ENCODE measurements at regions not wholly inside any gene's neighbourhood (a gene's known extent, or its start where the extent isn't known, plus 50 kb on each side); places are given as distances from the start of the nearest gene placed in this dataset.
A peak's percentile ranks its signal among the peaks of the same experiment; 100 is the strongest.
"Not testable (repeated sequence)": the region's sequence is repeated elsewhere in the genome, so short reads cannot be mapped to it uniquely, and the experiment has no call there.

- TF ChIP-seq POLR2A (IDR thresholded peaks at IDR 0.05; ENCODE audit: low read depth, low read length) (no peak), POLR2AphosphoS5 (IDR thresholded peaks at IDR 0.05; ENCODE audit: low read depth, low read length) (no peak), TAF1 (IDR thresholded peaks at IDR 0.05; ENCODE audit: borderline replicate concordance, low read depth, low read length) (no peak)
- DNase-seq (ENCODE audit: insufficient read length) (no peak), FAIRE-seq (no peak)
Measured at GRCh38 chr14:37864861-37865718, 269.7 kb downstream of the TTC6 start.

GRCh38 chr14:37865719-37866549, 270.5 kb downstream of the TTC6 start:
- DNase-seq (ENCODE audit: insufficient read length) (no peak), FAIRE-seq (no peak)
- TF ChIP-seq POLR2A (IDR thresholded peaks at IDR 0.05; ENCODE audit: low read depth, low read length) (no peak), POLR2AphosphoS5 (IDR thresholded peaks at IDR 0.05; ENCODE audit: low read depth, low read length) (no peak), TAF1 (IDR thresholded peaks at IDR 0.05; ENCODE audit: borderline replicate concordance, low read depth, low read length) (no peak)

DNA sequence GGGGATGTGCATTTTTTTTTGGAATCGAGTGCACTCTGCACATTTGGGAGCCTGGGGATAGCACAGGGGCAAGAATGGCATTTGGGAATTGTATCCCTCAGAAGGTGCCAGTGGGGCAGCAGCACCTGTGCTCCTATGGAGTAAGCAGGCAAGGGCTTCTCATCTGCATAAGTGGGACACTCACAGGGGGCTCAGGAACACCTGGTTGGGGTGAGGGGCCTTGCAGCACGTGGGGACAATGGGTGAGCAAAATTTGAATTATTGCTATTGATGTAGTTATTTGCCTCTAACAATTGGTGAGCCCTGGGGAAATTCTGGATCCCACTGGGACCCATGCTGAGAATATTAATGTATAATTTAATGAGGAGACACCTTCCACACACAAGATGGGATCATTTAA, 274.2 kb downstream of the TTC6 start:
- TF ChIP-seq POLR2AphosphoS5 (IDR thresholded peaks at IDR 0.05; ENCODE audit: low read depth, low read length), result no peak
- no peak for TF ChIP-seq POLR2A (IDR thresholded peaks at IDR 0.05; ENCODE audit: low read depth, low read length)
- TF ChIP-seq TAF1 (IDR thresholded peaks at IDR 0.05; ENCODE audit: borderline replicate concordance, low read depth, low read length), result no peak
- no peak for FAIRE-seq
- no peak for DNase-seq (ENCODE audit: insufficient read length)

DNA sequence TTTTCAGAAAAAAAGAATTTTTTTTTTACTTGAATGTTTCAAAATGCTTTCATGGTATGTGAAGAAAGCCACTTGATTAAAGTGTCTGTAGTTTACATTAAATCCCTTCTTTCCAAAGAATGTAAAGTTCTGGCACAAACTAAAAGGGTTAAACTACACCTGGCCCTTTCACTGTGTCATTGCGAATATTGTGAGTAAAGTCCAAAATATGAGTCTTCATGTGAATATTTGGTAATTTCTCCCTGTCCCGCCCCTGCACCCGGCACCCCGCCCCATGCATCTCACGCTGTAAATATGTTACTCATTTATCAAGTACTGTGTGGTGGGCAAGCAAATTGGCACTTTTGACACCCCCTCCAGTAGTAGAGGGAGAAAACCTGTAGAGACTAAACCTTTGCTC, 274.7 kb downstream of the TTC6 start:
- no peak for FAIRE-seq
- TF ChIP-seq POLR2A (IDR thresholded peaks at IDR 0.05; ENCODE audit: low read depth, low read length) (no peak), TAF1 (IDR thresholded peaks at IDR 0.05; ENCODE audit: borderline replicate concordance, low read depth, low read length) (no peak), POLR2AphosphoS5 (IDR thresholded peaks at IDR 0.05; ENCODE audit: low read depth, low read length) (no peak)
- DNase-seq (ENCODE audit: insufficient read length), result no peak

- TF ChIP-seq TAF1 (IDR thresholded peaks at IDR 0.05; ENCODE audit: borderline replicate concordance, low read depth, low read length), result no peak
- TF ChIP-seq POLR2A (IDR thresholded peaks at IDR 0.05; ENCODE audit: low read depth, low read length), result no peak
- no peak for TF ChIP-seq POLR2AphosphoS5 (IDR thresholded peaks at IDR 0.05; ENCODE audit: low read depth, low read length)
- DNase-seq (ENCODE audit: insufficient read length) (no peak), FAIRE-seq (no peak)
Measured at GRCh38 chr14:37870632-37871346, 275.4 kb downstream of the TTC6 start.

DNA sequence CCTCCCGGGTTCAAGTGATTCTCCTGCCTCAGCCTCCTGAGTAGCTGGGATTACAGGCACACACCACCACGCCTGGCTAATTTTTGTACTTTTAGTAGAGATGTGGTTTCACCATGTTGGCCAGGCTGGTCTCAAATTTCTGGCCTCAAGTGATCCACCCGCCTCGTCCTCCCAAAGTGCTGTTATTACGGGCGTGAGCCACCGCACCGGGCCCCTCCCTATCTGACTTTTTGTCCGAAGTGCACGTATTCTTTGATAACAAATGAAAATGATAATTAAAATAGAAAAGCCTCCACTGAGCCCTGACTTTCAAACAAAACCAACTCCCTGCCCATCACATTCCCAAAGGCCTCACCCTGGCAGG, 278.6 kb downstream of the TTC6 start:
- not testable (repeated sequence) for DNase-seq (ENCODE audit: insufficient read length); FAIRE-seq

GRCh38 chr14:37874429-37875109, 279.1 kb downstream of the TTC6 start:
- peak; percentile 22 for DNase-seq (ENCODE audit: insufficient read length)
- peak; percentile 90 for FAIRE-seq
- TF ChIP-seq POLR2A (IDR thresholded peaks at IDR 0.05; ENCODE audit: low read depth, low read length) (no peak), POLR2AphosphoS5 (IDR thresholded peaks at IDR 0.05; ENCODE audit: low read depth, low read length) (no peak), TAF1 (IDR thresholded peaks at IDR 0.05; ENCODE audit: borderline replicate concordance, low read depth, low read length) (no peak)

DNA sequence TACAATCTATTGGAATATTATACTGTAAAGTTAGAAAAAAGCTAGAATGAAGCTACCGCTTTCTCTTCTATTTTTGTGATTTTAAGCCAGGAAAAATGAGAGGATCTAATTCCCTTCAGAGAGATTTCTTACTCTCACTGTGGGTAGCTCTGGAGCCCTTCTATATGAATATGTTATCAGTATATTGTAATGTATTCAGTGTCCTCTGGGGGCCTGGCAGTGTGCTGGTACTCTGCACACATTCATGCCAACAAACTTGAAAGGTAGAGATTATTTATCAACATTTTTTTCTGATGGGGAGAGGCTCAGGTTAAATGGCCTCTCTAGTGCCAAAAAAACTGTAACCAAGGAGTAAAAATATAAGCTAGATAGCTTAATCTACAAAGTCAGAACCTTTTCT, 292.8 kb downstream of the TTC6 start:
- DNase-seq (ENCODE audit: insufficient read length) (no peak), FAIRE-seq (no peak)
- no peak for TF ChIP-seq POLR2AphosphoS5 (IDR thresholded peaks at IDR 0.05; ENCODE audit: low read depth, low read length)

DNA sequence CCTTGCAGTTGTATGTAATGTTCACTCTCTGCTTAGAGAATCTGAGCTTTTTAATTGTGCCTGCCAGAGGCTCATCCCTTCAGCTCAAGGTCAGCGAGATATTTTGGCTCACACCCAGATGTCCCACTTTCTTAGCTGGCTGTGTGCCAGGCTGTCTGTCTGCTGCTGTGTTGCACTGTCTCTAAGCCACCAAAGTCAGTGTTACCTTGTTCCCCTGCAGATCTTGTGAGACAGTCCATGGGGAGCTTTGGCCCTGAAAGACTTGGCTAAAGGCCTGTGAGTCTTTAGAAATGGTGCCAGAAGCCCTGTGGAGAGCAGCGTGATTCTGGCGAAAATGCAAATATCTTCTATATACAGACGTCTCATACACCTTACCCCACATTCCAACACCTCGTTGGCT, 293.7 kb downstream of the TTC6 start:
- TF ChIP-seq POLR2A (IDR thresholded peaks at IDR 0.05; ENCODE audit: low read depth, low read length) (no peak), TAF1 (IDR thresholded peaks at IDR 0.05; ENCODE audit: borderline replicate concordance, low read depth, low read length) (no peak), POLR2AphosphoS5 (IDR thresholded peaks at IDR 0.05; ENCODE audit: low read depth, low read length) (no peak)
- DNase-seq (ENCODE audit: insufficient read length) (no peak), FAIRE-seq (no peak)

- no peak for TF ChIP-seq TAF1 (IDR thresholded peaks at IDR 0.05; ENCODE audit: borderline replicate concordance, low read depth, low read length)
- no peak for TF ChIP-seq POLR2A (IDR thresholded peaks at IDR 0.05; ENCODE audit: low read depth, low read length)
- TF ChIP-seq POLR2AphosphoS5 (IDR thresholded peaks at IDR 0.05; ENCODE audit: low read depth, low read length), result no peak
- DNase-seq (ENCODE audit: insufficient read length) (no peak), FAIRE-seq (no peak)
Measured at GRCh38 chr14:37890095-37890494, 294.7 kb downstream of the TTC6 start.

GRCh38 chr14:37891500-37891899, 296.1 kb downstream of the TTC6 start:
- DNase-seq (ENCODE audit: insufficient read length); FAIRE-seq: not testable (repeated sequence)
